Activated naive CD8-positive, alpha-beta T cell treated with anti-CD3 and anti-CD28 coated beads for 36 hours (primary cell): ENCODE measurements at regions not wholly inside any gene's neighbourhood (a gene's known extent, or its start where the extent isn't known, plus 50 kb on each side); places are given as distances from the start of the nearest gene placed in this dataset.
A peak's percentile ranks its signal among the peaks of the same experiment; 100 is the strongest.
"Not testable (repeated sequence)": the region's sequence is repeated elsewhere in the genome, so short reads cannot be mapped to it uniquely, and the experiment has no call there.

Experiments
- DNase-seq: peaks from one replicate; pipeline ENCODE4 v3.0.0; 2021
- H3K27ac Mint-ChIP-seq: one replicate; pipeline ENCODE4 v1.8.0; 2022; ENCODE audit warnings: mild to moderate bottlenecking, moderate library complexity, mixed read lengths
- H3K27me3 Mint-ChIP-seq: one replicate; pipeline ENCODE4 v1.8.0; 2022; ENCODE audit warnings: mild to moderate bottlenecking, mixed read lengths
- H3K36me3 Mint-ChIP-seq: one replicate; pipeline ENCODE4 v1.8.0; 2021; ENCODE audit warnings: mild to moderate bottlenecking, mixed read lengths
- H3K4me1 Mint-ChIP-seq: one replicate; pipeline ENCODE4 v1.8.0; 2021; ENCODE audit warnings: mixed read lengths
- H3K4me3 Mint-ChIP-seq: one replicate; pipeline ENCODE4 v1.8.0; 2022; ENCODE audit warnings: mild to moderate bottlenecking, moderate library complexity, mixed read lengths
- H3K9me3 Mint-ChIP-seq: one replicate; pipeline ENCODE4 v1.8.0; 2022; ENCODE audit warnings: mixed read lengths

- not testable (repeated sequence) for H3K4me3 Mint-ChIP-seq, H3K27me3 Mint-ChIP-seq, DNase-seq, H3K36me3 Mint-ChIP-seq, H3K4me1 Mint-ChIP-seq, H3K27ac Mint-ChIP-seq, H3K9me3 Mint-ChIP-seq
These were observed 166.9 kb upstream of the TAPT1 start for GRCh38 chr4:16393216-16393615.

- Mint-ChIP-seq H3K4me3 (no peak overlapping the region), H3K27me3 (peaks cover 4% of the 10 kb centered on the region), H3K4me1 (no peaks in the 10 kb centered on the region), H3K36me3 (no peaks in the 10 kb centered on the region), H3K9me3 (peaks cover 2% of the 10 kb centered on the region), H3K27ac (no peak overlapping the region)
- no peak for DNase-seq
These were observed 164.9 kb upstream of the TAPT1 start for GRCh38 chr4:16391196-16391595.

GRCh38 chr4:16387448-16387847 is 161.2 kb upstream of the TAPT1 start:
- no peaks in the 10 kb centered on the region for H3K4me1 Mint-ChIP-seq
- DNase-seq, result no peak
- no peak overlapping the region for H3K27ac Mint-ChIP-seq
- H3K27me3 Mint-ChIP-seq, result peaks cover 8% of the 10 kb centered on the region
- no peak overlapping the region for H3K4me3 Mint-ChIP-seq
- H3K36me3 Mint-ChIP-seq, result no peaks in the 10 kb centered on the region
- H3K9me3 Mint-ChIP-seq, result peaks cover 1% of the 10 kb centered on the region

- no peaks in the 10 kb centered on the region for H3K9me3 Mint-ChIP-seq
These were observed 160.5 kb upstream of the TAPT1 start for GRCh38 chr4:16386711-16387320.

GRCh38 chr4:16384576-16384975 is 158.3 kb upstream of the TAPT1 start:
- H3K4me3 Mint-ChIP-seq, result no peak overlapping the region
- no peaks in the 10 kb centered on the region for H3K4me1 Mint-ChIP-seq
- H3K27me3 Mint-ChIP-seq, result peaks cover 8% of the 10 kb centered on the region
- no peaks in the 10 kb centered on the region for H3K36me3 Mint-ChIP-seq
- no peaks in the 10 kb centered on the region for H3K9me3 Mint-ChIP-seq
- DNase-seq, result no peak
- no peak overlapping the region for H3K27ac Mint-ChIP-seq

More at GRCh38 chr4:16386711-16387320, 160.5 kb upstream of the TAPT1 start:
- H3K27me3 Mint-ChIP-seq, result peaks cover 8% of the 10 kb centered on the region
- H3K4me3 Mint-ChIP-seq, result no peak overlapping the region
- H3K27ac Mint-ChIP-seq, result no peak overlapping the region
- no peaks in the 10 kb centered on the region for H3K4me1 Mint-ChIP-seq
- H3K36me3 Mint-ChIP-seq, result no peaks in the 10 kb centered on the region
- no peak for DNase-seq

GRCh38 chr4:16382571-16382970 is 156.3 kb upstream of the TAPT1 start:
- no peaks in the 10 kb centered on the region for H3K9me3 Mint-ChIP-seq
- no peak overlapping the region for H3K27ac Mint-ChIP-seq
- H3K4me3 Mint-ChIP-seq, result no peak overlapping the region
- H3K4me1 Mint-ChIP-seq, result no peaks in the 10 kb centered on the region
- no peak for DNase-seq
- H3K27me3 Mint-ChIP-seq, result peaks cover 12% of the 10 kb centered on the region
- no peaks in the 10 kb centered on the region for H3K36me3 Mint-ChIP-seq

GRCh38 chr4:16377887-16378286 is 151.6 kb upstream of the TAPT1 start:
- no peak overlapping the region for H3K27ac Mint-ChIP-seq
- H3K9me3 Mint-ChIP-seq, result no peaks in the 10 kb centered on the region
- peaks cover 4% of the 10 kb centered on the region for H3K27me3 Mint-ChIP-seq
- no peak for DNase-seq
- no peaks in the 10 kb centered on the region for H3K4me1 Mint-ChIP-seq
- H3K4me3 Mint-ChIP-seq, result no peak overlapping the region
- no peaks in the 10 kb centered on the region for H3K36me3 Mint-ChIP-seq

GRCh38 chr4:16365036-16365569 is 138.8 kb upstream of the TAPT1 start:
- Mint-ChIP-seq H3K4me1 (no peaks in the 10 kb centered on the region), H3K9me3 (no peaks in the 10 kb centered on the region), H3K27me3 (no peaks in the 10 kb centered on the region), H3K36me3 (no peaks in the 10 kb centered on the region), H3K4me3 (no peak overlapping the region), H3K27ac (no peak overlapping the region)
- no peak for DNase-seq

GRCh38 chr4:16360694-16361262 is 134.5 kb upstream of the TAPT1 start:
- Mint-ChIP-seq H3K9me3 (no peaks in the 10 kb centered on the region), H3K4me1 (no peaks in the 10 kb centered on the region), H3K27ac (no peak overlapping the region), H3K36me3 (no peaks in the 10 kb centered on the region), H3K27me3 (no peaks in the 10 kb centered on the region), H3K4me3 (peak overlapping the region; percentile 38)
- no peak for DNase-seq

GRCh38 chr4:16353165-16353564 is 126.9 kb upstream of the TAPT1 start:
- no peaks in the 10 kb centered on the region for H3K36me3 Mint-ChIP-seq
- no peaks in the 10 kb centered on the region for H3K9me3 Mint-ChIP-seq
- H3K4me3 Mint-ChIP-seq, result no peak overlapping the region
- peaks cover 6% of the 10 kb centered on the region for H3K27me3 Mint-ChIP-seq
- DNase-seq, result no peak
- H3K27ac Mint-ChIP-seq, result no peak overlapping the region
- no peaks in the 10 kb centered on the region for H3K4me1 Mint-ChIP-seq

GRCh38 chr4:16351161-16351560 is 124.9 kb upstream of the TAPT1 start:
- H3K4me3 Mint-ChIP-seq, result no peak overlapping the region
- no peaks in the 10 kb centered on the region for H3K9me3 Mint-ChIP-seq
- no peaks in the 10 kb centered on the region for H3K36me3 Mint-ChIP-seq
- no peak for DNase-seq
- H3K27me3 Mint-ChIP-seq, result peaks cover 6% of the 10 kb centered on the region
- H3K4me1 Mint-ChIP-seq, result no peaks in the 10 kb centered on the region
- no peak overlapping the region for H3K27ac Mint-ChIP-seq

- DNase-seq, result no peak
- Mint-ChIP-seq H3K27me3 (peaks cover 17% of the 10 kb centered on the region), H3K36me3 (no peaks in the 10 kb centered on the region), H3K4me1 (no peaks in the 10 kb centered on the region), H3K27ac (no peak overlapping the region), H3K4me3 (no peak overlapping the region), H3K9me3 (no peaks in the 10 kb centered on the region)
These were observed 118.6 kb upstream of the TAPT1 start for GRCh38 chr4:16344853-16345252.

- Mint-ChIP-seq H3K27me3 (peaks cover 11% of the 10 kb centered on the region), H3K9me3 (no peaks in the 10 kb centered on the region), H3K4me3 (no peak overlapping the region), H3K36me3 (no peaks in the 10 kb centered on the region), H3K27ac (no peak overlapping the region), H3K4me1 (no peaks in the 10 kb centered on the region)
- no peak for DNase-seq
These were observed 111.7 kb upstream of the TAPT1 start for GRCh38 chr4:16337936-16338335.

GRCh38 chr4:16334601-16335000 is 108.3 kb upstream of the TAPT1 start:
- no peaks in the 10 kb centered on the region for H3K36me3 Mint-ChIP-seq
- DNase-seq, result no peak
- no peaks in the 10 kb centered on the region for H3K4me1 Mint-ChIP-seq
- no peak overlapping the region for H3K4me3 Mint-ChIP-seq
- H3K27ac Mint-ChIP-seq, result no peak overlapping the region
- H3K27me3 Mint-ChIP-seq, result peaks cover 3% of the 10 kb centered on the region
- no peaks in the 10 kb centered on the region for H3K9me3 Mint-ChIP-seq

GRCh38 chr4:16329797-16330134 is 103.5 kb upstream of the TAPT1 start:
- H3K9me3 Mint-ChIP-seq, result peaks cover 1% of the 10 kb centered on the region
- no peak for DNase-seq
- H3K4me1 Mint-ChIP-seq, result no peaks in the 10 kb centered on the region
- no peak overlapping the region for H3K4me3 Mint-ChIP-seq
- no peak overlapping the region for H3K27ac Mint-ChIP-seq
- H3K36me3 Mint-ChIP-seq, result no peaks in the 10 kb centered on the region
- H3K27me3 Mint-ChIP-seq, result no peaks in the 10 kb centered on the region

GRCh38 chr4:16329125-16329796 is 103.0 kb upstream of the TAPT1 start:
- Mint-ChIP-seq H3K27ac (no peak overlapping the region), H3K27me3 (no peaks in the 10 kb centered on the region), H3K36me3 (no peaks in the 10 kb centered on the region), H3K4me3 (no peak overlapping the region), H3K4me1 (no peaks in the 10 kb centered on the region), H3K9me3 (peaks cover 1% of the 10 kb centered on the region)
- no peak for DNase-seq
